GM12872 (cell line): ENCODE measurements at regions not wholly inside any gene's neighbourhood (a gene's known extent, or its start where the extent isn't known, plus 50 kb on each side); places are given as distances from the start of the nearest gene placed in this dataset.

Experiments used
- TF ChIP-seq, protein P1 (sequence below): IDR thresholded peaks from 3 replicates; pipeline ENCODE4 v1.5.1; 2011; ENCODE audit warnings: low read depth, mild to moderate bottlenecking, low read length, moderate library complexity; ENCODE audit not compliant: insufficient read depth

DNA sequence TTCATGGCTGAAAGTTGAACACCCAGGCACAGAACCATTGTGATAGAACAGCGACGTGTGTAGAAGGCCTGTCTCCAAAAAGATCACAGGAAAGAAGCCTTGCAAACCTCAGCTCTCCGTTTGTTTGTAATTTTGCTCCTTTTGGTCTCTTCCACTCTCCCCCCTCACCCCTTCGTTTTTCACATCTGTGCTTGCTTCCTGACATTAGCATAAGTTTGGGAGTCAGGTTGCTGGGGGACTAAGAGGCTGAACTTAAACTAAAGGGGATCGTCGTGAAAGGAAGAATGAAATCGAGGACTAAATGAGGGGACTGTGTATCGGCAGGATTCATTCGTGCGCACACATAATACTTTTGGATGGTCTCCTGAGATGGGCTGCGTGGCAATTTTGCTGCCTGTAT is 200.6 kb downstream of the BCAT1 start:
- TF ChIP-seq, protein P1, sequence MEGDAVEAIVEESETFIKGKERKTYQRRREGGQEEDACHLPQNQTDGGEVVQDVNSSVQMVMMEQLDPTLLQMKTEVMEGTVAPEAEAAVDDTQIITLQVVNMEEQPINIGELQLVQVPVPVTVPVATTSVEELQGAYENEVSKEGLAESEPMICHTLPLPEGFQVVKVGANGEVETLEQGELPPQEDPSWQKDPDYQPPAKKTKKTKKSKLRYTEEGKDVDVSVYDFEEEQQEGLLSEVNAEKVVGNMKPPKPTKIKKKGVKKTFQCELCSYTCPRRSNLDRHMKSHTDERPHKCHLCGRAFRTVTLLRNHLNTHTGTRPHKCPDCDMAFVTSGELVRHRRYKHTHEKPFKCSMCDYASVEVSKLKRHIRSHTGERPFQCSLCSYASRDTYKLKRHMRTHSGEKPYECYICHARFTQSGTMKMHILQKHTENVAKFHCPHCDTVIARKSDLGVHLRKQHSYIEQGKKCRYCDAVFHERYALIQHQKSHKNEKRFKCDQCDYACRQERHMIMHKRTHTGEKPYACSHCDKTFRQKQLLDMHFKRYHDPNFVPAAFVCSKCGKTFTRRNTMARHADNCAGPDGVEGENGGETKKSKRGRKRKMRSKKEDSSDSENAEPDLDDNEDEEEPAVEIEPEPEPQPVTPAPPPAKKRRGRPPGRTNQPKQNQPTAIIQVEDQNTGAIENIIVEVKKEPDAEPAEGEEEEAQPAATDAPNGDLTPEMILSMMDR = no peak

DNA sequence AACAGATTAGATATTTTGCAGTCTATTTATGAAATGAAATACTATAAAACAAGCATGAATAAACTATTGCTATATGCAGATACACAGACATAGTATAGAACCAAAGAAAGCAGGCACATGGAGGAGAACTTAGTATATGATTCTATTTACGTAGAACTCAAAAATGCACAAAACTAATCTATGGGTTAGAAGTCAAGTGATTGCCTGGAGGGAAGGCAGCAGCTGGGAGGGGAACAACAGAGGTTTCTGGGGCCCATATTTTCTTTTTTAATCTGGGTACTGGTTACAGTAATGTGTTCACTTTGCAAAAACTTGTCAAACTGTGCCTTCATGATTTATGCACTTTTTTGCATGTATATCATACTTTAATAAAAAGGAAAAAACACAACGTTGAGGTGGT is 202.0 kb downstream of the BCAT1 start:
- TF ChIP-seq, protein P1 = no peak

DNA sequence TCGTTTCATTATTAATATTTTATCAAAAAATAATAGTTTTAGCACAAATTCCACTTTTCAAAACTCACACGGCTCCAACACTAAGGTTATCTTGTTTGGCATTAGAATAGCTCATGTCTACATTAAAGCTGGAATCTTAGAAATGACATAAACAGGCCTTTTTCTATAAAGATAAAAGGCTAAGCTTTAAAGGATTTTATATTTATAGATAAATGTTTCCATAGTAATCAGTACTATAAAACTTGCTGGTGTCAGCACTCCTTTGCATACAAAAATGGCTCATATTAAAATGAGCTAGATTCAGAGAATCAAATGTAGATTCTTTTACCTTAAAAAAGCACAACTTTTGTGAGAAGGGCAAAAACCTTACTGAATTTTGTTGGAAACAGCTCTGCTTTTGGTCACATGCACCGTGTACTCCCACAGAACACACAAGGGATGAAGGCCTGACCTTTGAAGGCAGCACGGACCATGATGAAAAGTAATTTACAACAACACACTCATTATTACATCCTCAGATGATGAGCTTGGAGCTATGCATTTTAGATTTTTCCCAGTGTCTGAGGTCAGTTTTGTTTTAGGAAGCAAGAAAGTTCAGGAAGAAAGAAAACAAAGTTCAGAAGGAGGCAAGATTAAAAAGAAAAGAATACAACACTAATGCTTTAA is 202.8 kb downstream of the BCAT1 start:
- TF ChIP-seq, protein P1 = no peak

GRCh38 chr12:24743941-24744793 is 204.7 kb downstream of the BCAT1 start:
- TF ChIP-seq, protein P1 = no peak

- TF ChIP-seq, protein P1 = no peak
Observed at GRCh38 chr12:24742378-24742777, 206.5 kb downstream of the BCAT1 start.

DNA sequence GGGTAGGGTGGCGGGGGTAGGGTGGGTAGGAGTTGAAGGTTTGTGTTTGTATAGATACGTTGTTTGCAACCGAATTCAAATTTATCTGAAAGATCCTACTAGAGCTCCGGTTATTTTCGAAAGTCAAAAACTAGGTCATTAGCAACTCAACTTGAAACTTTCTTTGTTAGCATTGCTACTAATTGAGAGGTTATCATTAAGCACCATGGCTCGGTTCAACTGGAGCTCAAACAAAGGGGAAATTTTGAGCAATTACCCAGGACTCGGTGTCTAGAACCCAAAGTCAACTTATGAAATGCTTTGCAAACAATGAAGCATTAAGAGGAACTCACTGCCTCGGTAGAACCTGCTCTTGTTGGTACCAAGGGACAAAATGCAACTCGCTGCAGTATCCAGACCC is 207.7 kb downstream of the BCAT1 start:
- TF ChIP-seq, protein P1 = no peak

DNA sequence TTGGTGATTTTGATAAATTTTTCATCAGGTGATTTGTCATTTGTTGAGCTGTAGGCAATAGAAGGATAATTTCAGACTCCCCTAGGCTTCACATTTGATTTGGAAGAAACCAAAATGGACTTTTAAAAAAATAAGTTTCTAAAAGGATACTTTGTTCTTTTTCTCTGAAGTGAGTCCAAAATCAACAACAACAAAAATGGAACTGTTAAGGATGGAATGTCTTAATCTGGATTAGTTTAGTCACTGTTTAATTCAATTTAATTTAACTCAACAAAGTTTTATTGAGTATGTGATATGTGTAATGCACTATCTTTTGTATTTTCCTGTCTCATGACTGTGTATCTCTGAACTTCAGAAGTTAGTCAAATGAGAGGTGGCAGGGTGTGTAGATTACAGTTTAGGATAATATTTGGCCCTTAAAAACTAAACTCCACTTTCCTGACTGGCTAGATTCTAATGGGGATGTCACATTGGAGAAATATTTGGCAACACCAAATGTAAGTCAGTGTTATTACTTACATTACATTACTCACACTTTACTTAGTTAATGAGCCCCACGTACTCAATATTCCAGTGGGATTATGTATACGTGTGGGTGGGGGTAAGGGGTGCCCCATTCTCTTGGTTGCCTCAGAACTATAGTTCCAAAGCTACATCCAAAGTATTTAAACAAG is 209.7 kb downstream of the BCAT1 start:
- TF ChIP-seq, protein P1 = no peak
